HG02884 (cell line): ENCODE measurements at regions not wholly inside any gene's neighbourhood (a gene's known extent, or its start where the extent isn't known, plus 50 kb on each side); places are given as distances from the start of the nearest gene placed in this dataset.
"Not testable (repeated sequence)": the region's sequence is repeated elsewhere in the genome, so short reads cannot be mapped to it uniquely, and the experiment has no call there.

Source experiments
- ATAC-seq: cut with Tn5 transposase; IDR thresholded peaks from one replicate; pipeline ENCODE4 v1.9.1; 2021; ENCODE audit warnings: mild to moderate bottlenecking, moderate library complexity; ENCODE audit not compliant: unreplicated experiment

- ATAC-seq, result no peak
Measured at GRCh38 chr21:28614791-28615190, 377.9 kb downstream of the LTN1 start.

GRCh38 chr21:28608646-28609045 is 384.0 kb downstream of the LTN1 start:
- no peak for ATAC-seq

- ATAC-seq, result no peak
Measured at GRCh38 chr21:28607545-28607944, 385.1 kb downstream of the LTN1 start.

GRCh38 chr21:28604946-28605537 is 387.6 kb downstream of the LTN1 start:
- ATAC-seq, result peak; percentile 99

GRCh38 chr21:28602546-28602945 is 390.1 kb downstream of the LTN1 start:
- ATAC-seq, result no peak

GRCh38 chr21:28598214-28598613 is 394.5 kb downstream of the LTN1 start:
- ATAC-seq, result no peak

- ATAC-seq, result no peak
Measured at GRCh38 chr21:28592205-28592865, 400.3 kb downstream of the LTN1 start.

- ATAC-seq, result no peak
Measured at GRCh38 chr21:28590676-28591075, 402.0 kb downstream of the LTN1 start.

GRCh38 chr21:28590026-28590425 is 402.7 kb downstream of the LTN1 start:
- ATAC-seq, result no peak

GRCh38 chr21:28588997-28589396 is 403.7 kb downstream of the LTN1 start:
- ATAC-seq, result no peak

GRCh38 chr21:28587748-28588147 is 404.9 kb downstream of the LTN1 start:
- no peak for ATAC-seq

GRCh38 chr21:28581976-28582375 is 410.7 kb downstream of the LTN1 start:
- no peak for ATAC-seq

GRCh38 chr21:28581311-28581731 is 411.4 kb downstream of the LTN1 start:
- not testable (repeated sequence) for ATAC-seq

GRCh38 chr21:28580585-28580984 is 412.1 kb downstream of the LTN1 start:
- no peak for ATAC-seq

GRCh38 chr21:28579986-28580550 is 412.6 kb downstream of the LTN1 start:
- ATAC-seq, result no peak

- ATAC-seq, result no peak
Measured at GRCh38 chr21:28568692-28569091, 424.0 kb downstream of the LTN1 start.

GRCh38 chr21:28563933-28564332 is 428.7 kb downstream of the LTN1 start:
- not testable (repeated sequence) for ATAC-seq

- ATAC-seq, result no peak
Measured at GRCh38 chr21:28561772-28562171, 430.9 kb downstream of the LTN1 start.

- ATAC-seq, result no peak
Measured at GRCh38 chr21:28554660-28555475, 437.8 kb downstream of the LTN1 start.

GRCh38 chr21:28550057-28550825 is 442.4 kb downstream of the LTN1 start:
- ATAC-seq, result no peak

GRCh38 chr21:28548291-28548690 is 444.4 kb downstream of the LTN1 start:
- ATAC-seq, result no peak
